ENCODE measurements at regions not wholly inside any gene's neighbourhood (a gene's known extent, or its start where the extent isn't known, plus 50 kb on each side); places are given as distances from the start of the nearest gene placed in this dataset.
"Not testable (repeated sequence)": the region's sequence is repeated elsewhere in the genome, so short reads cannot be mapped to it uniquely, and the experiment has no call there.

GRCh38 chr5:176018598-176018997 is 50.5 kb upstream of the THOC3 start:
- DNase-seq (ENCODE audit: low read depth, low spot score); H3K4me3 ChIP-seq (ENCODE audit: low read depth, low read length); in situ Hi-C loops (cut with HindIII; ENCODE audit: low sequenced_read_pairs): not testable (repeated sequence)

- DNase-seq (ENCODE audit: low read depth, low spot score); H3K4me3 ChIP-seq (ENCODE audit: low read depth, low read length); in situ Hi-C loops (cut with HindIII; ENCODE audit: low sequenced_read_pairs): not testable (repeated sequence)
These were observed 52.7 kb upstream of the THOC3 start for GRCh38 chr5:176020852-176021251.

GRCh38 chr5:176023535-176023934 is 55.4 kb upstream of the THOC3 start:
- DNase-seq (ENCODE audit: low read depth, low spot score); in situ Hi-C loops (cut with HindIII; ENCODE audit: low sequenced_read_pairs); H3K4me3 ChIP-seq (ENCODE audit: low read depth, low read length): not testable (repeated sequence)

GRCh38 chr5:176029445-176029844 is 61.3 kb upstream of the THOC3 start:
- DNase-seq (ENCODE audit: low read depth, low spot score); H3K4me3 ChIP-seq (ENCODE audit: low read depth, low read length); in situ Hi-C loops (cut with HindIII; ENCODE audit: low sequenced_read_pairs): not testable (repeated sequence)

GRCh38 chr5:176030361-176031117 is 62.4 kb upstream of the THOC3 start:
- DNase-seq (ENCODE audit: low read depth, low spot score); in situ Hi-C loops (cut with HindIII; ENCODE audit: low sequenced_read_pairs); H3K4me3 ChIP-seq (ENCODE audit: low read depth, low read length): not testable (repeated sequence)

- DNase-seq (ENCODE audit: low read depth, low spot score); H3K4me3 ChIP-seq (ENCODE audit: low read depth, low read length); in situ Hi-C loops (cut with HindIII; ENCODE audit: low sequenced_read_pairs): not testable (repeated sequence)
These were observed 63.0 kb upstream of the THOC3 start for GRCh38 chr5:176031118-176031510.

- H3K4me3 ChIP-seq (ENCODE audit: low read depth, low read length); DNase-seq (ENCODE audit: low read depth, low spot score); in situ Hi-C loops (cut with HindIII; ENCODE audit: low sequenced_read_pairs): not testable (repeated sequence)
These were observed 65.1 kb upstream of the THOC3 start for GRCh38 chr5:176033186-176033585.

- DNase-seq (ENCODE audit: low read depth, low spot score); H3K4me3 ChIP-seq (ENCODE audit: low read depth, low read length); in situ Hi-C loops (cut with HindIII; ENCODE audit: low sequenced_read_pairs): not testable (repeated sequence)
These were observed 66.5 kb upstream of the THOC3 start for GRCh38 chr5:176034407-176035200.

- DNase-seq (ENCODE audit: low read depth, low spot score); H3K4me3 ChIP-seq (ENCODE audit: low read depth, low read length); in situ Hi-C loops (cut with HindIII; ENCODE audit: low sequenced_read_pairs): not testable (repeated sequence)
These were observed 67.1 kb upstream of the THOC3 start for GRCh38 chr5:176035201-176035530.

- in situ Hi-C loops (cut with HindIII; ENCODE audit: low sequenced_read_pairs); DNase-seq (ENCODE audit: low read depth, low spot score); H3K4me3 ChIP-seq (ENCODE audit: low read depth, low read length): not testable (repeated sequence)
These were observed 67.7 kb upstream of the THOC3 start for GRCh38 chr5:176035816-176036308.

- in situ Hi-C loops (cut with HindIII; ENCODE audit: low sequenced_read_pairs); H3K4me3 ChIP-seq (ENCODE audit: low read depth, low read length); DNase-seq (ENCODE audit: low read depth, low spot score): not testable (repeated sequence)
These were observed 68.3 kb upstream of the THOC3 start for GRCh38 chr5:176036391-176036790.

- DNase-seq (ENCODE audit: low read depth, low spot score); H3K4me3 ChIP-seq (ENCODE audit: low read depth, low read length); in situ Hi-C loops (cut with HindIII; ENCODE audit: low sequenced_read_pairs): not testable (repeated sequence)
These were observed 69.1 kb upstream of the THOC3 start for GRCh38 chr5:176037190-176037589.

GRCh38 chr5:176040105-176040801 is 72.1 kb upstream of the THOC3 start:
- DNase-seq (ENCODE audit: low read depth, low spot score); H3K4me3 ChIP-seq (ENCODE audit: low read depth, low read length); in situ Hi-C loops (cut with HindIII; ENCODE audit: low sequenced_read_pairs): not testable (repeated sequence)

GRCh38 chr5:176041248-176041994 is 73.3 kb upstream of the THOC3 start:
- H3K4me3 ChIP-seq (ENCODE audit: low read depth, low read length); in situ Hi-C loops (cut with HindIII; ENCODE audit: low sequenced_read_pairs); DNase-seq (ENCODE audit: low read depth, low spot score): not testable (repeated sequence)

- in situ Hi-C loops (cut with HindIII; ENCODE audit: low sequenced_read_pairs); DNase-seq (ENCODE audit: low read depth, low spot score); H3K4me3 ChIP-seq (ENCODE audit: low read depth, low read length): not testable (repeated sequence)
These were observed 74.0 kb upstream of the THOC3 start for GRCh38 chr5:176042020-176042658.

GRCh38 chr5:176043252-176043829 is 75.2 kb upstream of the THOC3 start:
- in situ Hi-C loops (cut with HindIII; ENCODE audit: low sequenced_read_pairs); DNase-seq (ENCODE audit: low read depth, low spot score); H3K4me3 ChIP-seq (ENCODE audit: low read depth, low read length): not testable (repeated sequence)
